Liver (tissue), 3 donors: ENCODE measurements at regions not wholly inside any gene's neighbourhood (a gene's known extent, or its start where the extent isn't known, plus 50 kb on each side); places are given as distances from the start of the nearest gene placed in this dataset.

ENCODE experiments used
- GABPA ChIP-seq, 2 donors: IDR thresholded peaks in 1 of 2; conservative IDR thresholded peaks in 1 of 2; 2 replicates each; pipeline ENCODE4 v1.6.1; 2016; ENCODE audit warnings: antibody characterized with exemption in 2 of 2, mild to moderate bottlenecking in 1 of 2, moderate library complexity in 1 of 2
- TF ChIP-seq, protein P1 (sequence below): fragments of 150-350 bp; IDR thresholded peaks from 2 replicates; pipeline ENCODE4 v1.5.1; 2017; ENCODE audit warnings: improper control_type of control experiment, low read depth, low read length; ENCODE audit not compliant: missing input control
- donor health status: healthy.
- donor health status: healthy.

DNA sequence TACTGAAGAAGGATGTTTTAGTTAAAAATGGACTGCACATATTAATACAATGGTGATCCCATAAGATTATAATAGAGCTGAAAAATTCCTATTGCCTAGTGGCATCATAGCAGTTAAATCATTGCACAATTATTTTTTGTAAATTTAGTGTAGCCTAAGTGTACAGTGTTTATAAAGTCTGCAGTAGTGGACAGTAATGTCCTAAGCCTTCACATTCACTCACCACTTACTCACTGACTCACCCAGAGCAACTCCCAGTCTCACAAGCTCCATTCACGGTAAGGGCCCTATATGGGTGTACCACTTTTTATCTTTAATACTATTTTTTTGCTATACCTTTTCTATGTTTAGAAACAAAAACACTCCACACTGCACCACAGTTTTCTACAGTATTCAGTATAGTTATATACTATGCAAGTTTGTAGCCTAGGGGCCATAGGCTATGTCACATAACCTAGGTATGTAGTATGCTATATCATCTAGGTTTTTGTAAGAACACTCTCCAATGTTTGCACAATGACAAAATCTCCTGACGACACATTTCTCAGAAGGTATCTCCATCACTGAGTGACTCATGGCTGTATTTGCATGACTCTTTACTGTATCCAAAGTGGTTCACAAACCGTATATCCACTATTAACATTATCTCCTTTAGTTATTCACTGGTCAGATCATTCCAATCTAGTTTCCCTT, 536.0 kb downstream of the KLF12 start:
- TF ChIP-seq, protein P1, sequence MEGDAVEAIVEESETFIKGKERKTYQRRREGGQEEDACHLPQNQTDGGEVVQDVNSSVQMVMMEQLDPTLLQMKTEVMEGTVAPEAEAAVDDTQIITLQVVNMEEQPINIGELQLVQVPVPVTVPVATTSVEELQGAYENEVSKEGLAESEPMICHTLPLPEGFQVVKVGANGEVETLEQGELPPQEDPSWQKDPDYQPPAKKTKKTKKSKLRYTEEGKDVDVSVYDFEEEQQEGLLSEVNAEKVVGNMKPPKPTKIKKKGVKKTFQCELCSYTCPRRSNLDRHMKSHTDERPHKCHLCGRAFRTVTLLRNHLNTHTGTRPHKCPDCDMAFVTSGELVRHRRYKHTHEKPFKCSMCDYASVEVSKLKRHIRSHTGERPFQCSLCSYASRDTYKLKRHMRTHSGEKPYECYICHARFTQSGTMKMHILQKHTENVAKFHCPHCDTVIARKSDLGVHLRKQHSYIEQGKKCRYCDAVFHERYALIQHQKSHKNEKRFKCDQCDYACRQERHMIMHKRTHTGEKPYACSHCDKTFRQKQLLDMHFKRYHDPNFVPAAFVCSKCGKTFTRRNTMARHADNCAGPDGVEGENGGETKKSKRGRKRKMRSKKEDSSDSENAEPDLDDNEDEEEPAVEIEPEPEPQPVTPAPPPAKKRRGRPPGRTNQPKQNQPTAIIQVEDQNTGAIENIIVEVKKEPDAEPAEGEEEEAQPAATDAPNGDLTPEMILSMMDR: no peak
- no peak for TF ChIP-seq GABPA (IDR thresholded peaks at IDR 0.05 in 1 of 2, conservative IDR thresholded peaks at IDR 0.05 in 1 of 2)
